Stimulated activated CD4-positive, alpha-beta T cell treated with anti-CD3 and anti-CD28 coated beads, TNF-alpha, amount 100 ng/mL, for 24 hours (primary cell): ENCODE measurements at regions not wholly inside any gene's neighbourhood (a gene's known extent, or its start where the extent isn't known, plus 50 kb on each side); places are given as distances from the start of the nearest gene placed in this dataset.
"Not testable (repeated sequence)": the region's sequence is repeated elsewhere in the genome, so short reads cannot be mapped to it uniquely, and the experiment has no call there.

Source experiments
- DNase-seq, 3 experiments: peaks; one replicate each; pipeline ENCODE4 v3.0.0-alpha.2; 2020; ENCODE audit warnings: low read depth in 3 of 3

- no peak for DNase-seq
Measured at GRCh38 chrX:14351611-14352303, 177.6 kb upstream of the GLRA2 start.

GRCh38 chrX:14347523-14347922, 181.8 kb upstream of the GLRA2 start:
- no peak for DNase-seq

GRCh38 chrX:14344172-14344940, 185.0 kb upstream of the GLRA2 start:
- no peak for DNase-seq

GRCh38 chrX:14309431-14309830, 219.9 kb upstream of the GLRA2 start:
- no peak for DNase-seq

GRCh38 chrX:14308976-14309375, 220.4 kb upstream of the GLRA2 start:
- not testable (repeated sequence) for DNase-seq

- no peak for DNase-seq
Measured at GRCh38 chrX:14303891-14304290, 225.4 kb upstream of the GLRA2 start.

GRCh38 chrX:14302561-14302960, 226.8 kb upstream of the GLRA2 start:
- not testable (repeated sequence) for DNase-seq

- DNase-seq: no peak
Measured at GRCh38 chrX:14300376-14300775, 229.0 kb upstream of the GLRA2 start.

GRCh38 chrX:14295426-14295825, 233.9 kb upstream of the GLRA2 start:
- no peak for DNase-seq

- no peak for DNase-seq
Measured at GRCh38 chrX:14291666-14292500, 237.5 kb upstream of the GLRA2 start.

GRCh38 chrX:14290335-14290734, 239.0 kb upstream of the GLRA2 start:
- DNase-seq: no peak

GRCh38 chrX:14274691-14275090, 245.0 kb upstream of the GEMIN8 start:
- no peak for DNase-seq

GRCh38 chrX:14267216-14267615, 237.5 kb upstream of the GEMIN8 start:
- no peak for DNase-seq

GRCh38 chrX:14266705-14267104, 237.0 kb upstream of the GEMIN8 start:
- DNase-seq: no peak

- DNase-seq: no peak
Measured at GRCh38 chrX:14243823-14244222, 214.1 kb upstream of the GEMIN8 start.

GRCh38 chrX:14235004-14235403, 205.3 kb upstream of the GEMIN8 start:
- DNase-seq: no peak

- no peak for DNase-seq
Measured at GRCh38 chrX:14232688-14233087, 203.0 kb upstream of the GEMIN8 start.

- no peak for DNase-seq
Measured at GRCh38 chrX:14228611-14229010, 198.9 kb upstream of the GEMIN8 start.

- DNase-seq: no peak
Measured at GRCh38 chrX:14220386-14220944, 190.8 kb upstream of the GEMIN8 start.

GRCh38 chrX:14209034-14209433, 179.3 kb upstream of the GEMIN8 start:
- no peak for DNase-seq

- no peak for DNase-seq
Measured at GRCh38 chrX:14194711-14195110, 165.0 kb upstream of the GEMIN8 start.

GRCh38 chrX:14193547-14193946, 163.9 kb upstream of the GEMIN8 start:
- no peak for DNase-seq
